Naive thymus-derived CD4-positive, alpha-beta T cell (primary cell): ENCODE measurements at regions not wholly inside any gene's neighbourhood (a gene's known extent, or its start where the extent isn't known, plus 50 kb on each side); places are given as distances from the start of the nearest gene placed in this dataset.

ENCODE experiments used
- ATAC-seq: fragments of 150-1000 bp; cut with Tn5 transposase; 2 replicates; pipeline ENCODE4 v1.10.0; 2021; ENCODE audit warnings: mild to moderate bottlenecking, moderate library complexity
- CTCF ChIA-PET: fragments of 350-600 bp; sonication (Branson Sonifier 250); formaldehyde crosslinking; loops from one replicate; lab custom pipeline; 2021; ENCODE audit warnings: antibody characterized with exemption; lab: Charles Lee
- POLR2A ChIA-PET: fragments of 350-600 bp; sonication (Branson Sonifier 250); formaldehyde crosslinking; loops from one replicate; lab custom pipeline; 2021; ENCODE audit warnings: antibody characterized with exemption, inconsistent platforms; lab: Charles Lee
- DNase-seq, 9 donors: peaks; one replicate each; pipeline versions ENCODE4 v3.0.0 to v3.0.0-alpha.2; 2020 to 2022; ENCODE audit warnings: mixed read lengths in 1 of 9
- H3K27ac ChIP-seq: one replicate; pipeline ENCODE4 v1.7.0; 2013; ENCODE audit warnings: mild to moderate bottlenecking, low read depth, low read length, moderate library complexity
- H3K27me3 ChIP-seq, 2 donors: one replicate each; pipeline ENCODE4 v1.7.0; 2013; ENCODE audit warnings: low read length in 2 of 2, mild to moderate bottlenecking in 2 of 2, moderate library complexity in 2 of 2; ENCODE audit not compliant: control insufficient read depth in 2 of 2, insufficient read depth in 2 of 2
- H3K36me3 ChIP-seq, 3 experiments: 1 replicate in 2 of 3; 2 replicates in 1 of 3; pipeline ENCODE4 v1.7.0; 2013; ENCODE audit warnings: low read length in 3 of 3, mild to moderate bottlenecking in 3 of 3, moderate library complexity in 1 of 3; ENCODE audit not compliant: insufficient read depth in 3 of 3, control insufficient read depth in 2 of 3
- H3K4me1 ChIP-seq, 2 donors: one replicate each; pipeline ENCODE4 v1.7.0; 2013; ENCODE audit warnings: low read length in 2 of 2, mild to moderate bottlenecking in 2 of 2, moderate library complexity in 1 of 2; ENCODE audit not compliant: control insufficient read depth in 2 of 2, insufficient read depth in 2 of 2
- H3K4me3 ChIP-seq: 2 replicates; pipeline ENCODE4 v1.7.0; 2013; ENCODE audit warnings: mild to moderate bottlenecking, low read length
- H3K9me3 ChIP-seq, 3 experiments: 1 replicate in 2 of 3; 2 replicates in 1 of 3; pipeline ENCODE4 v1.7.0; 2013; ENCODE audit warnings: low read length in 3 of 3; ENCODE audit not compliant: control insufficient read depth in 2 of 3
- H3K27ac Mint-ChIP-seq, 9 donors: one replicate each; pipeline ENCODE4 v1.8.0; 2020 to 2022; ENCODE audit warnings: mixed read lengths in 9 of 9, mild to moderate bottlenecking in 8 of 9, moderate library complexity in 5 of 9, inconsistent platforms in 2 of 9
- H3K27me3 Mint-ChIP-seq, 5 donors: one replicate each; pipeline ENCODE4 v1.8.0; 2021 to 2022; ENCODE audit warnings: mixed read lengths in 5 of 5, mild to moderate bottlenecking in 1 of 5
- H3K36me3 Mint-ChIP-seq, 5 donors: one replicate each; pipeline ENCODE4 v1.8.0; 2020 to 2022; ENCODE audit warnings: mixed read lengths in 5 of 5, mild to moderate bottlenecking in 3 of 5, inconsistent platforms in 1 of 5
- H3K4me1 Mint-ChIP-seq, 7 donors: one replicate each; pipeline ENCODE4 v1.8.0; 2020 to 2022; ENCODE audit warnings: mixed read lengths in 7 of 7, mild to moderate bottlenecking in 3 of 7, inconsistent platforms in 1 of 7
- H3K4me3 Mint-ChIP-seq, 10 donors: one replicate each; pipeline ENCODE4 v1.8.0; 2020 to 2022; ENCODE audit warnings: mild to moderate bottlenecking in 10 of 10, mixed read lengths in 10 of 10, moderate library complexity in 6 of 10, inconsistent platforms in 2 of 10
- H3K9me3 Mint-ChIP-seq, 11 donors: one replicate each; pipeline ENCODE4 v1.8.0; 2020 to 2022; ENCODE audit warnings: mixed read lengths in 11 of 11, mild to moderate bottlenecking in 4 of 11, inconsistent platforms in 1 of 11, moderate library complexity in 1 of 11
- intact Hi-C, 2 donors: fragments of 100-400 bp; cut with micrococcal nuclease; formaldehyde crosslinking; loops; one replicate each; pipeline ENCODE4 v1.15.1; 2023

GRCh38 chr13:83024232-83024631 lies 858.0 kb downstream of the SLITRK1 start:
- H3K27ac Mint-ChIP-seq: no peak overlapping the region
- peaks cover 0 to 46% (median 5%) of the 10 kb centered on the region in 11 donors for H3K9me3 Mint-ChIP-seq
- ChIA-PET CTCF (no interaction called here), POLR2A (no interaction called here)
- peaks cover 0 to 1% (median 0%) of the 10 kb centered on the region in 7 donors for H3K4me1 Mint-ChIP-seq
- Histone ChIP-seq H3K27ac (no peak overlapping the region), H3K27me3 (no peaks in the 10 kb centered on the region), H3K4me3 (no peak overlapping the region), H3K9me3 (no peaks in the 10 kb centered on the region), H3K4me1 (no peaks in the 10 kb centered on the region), H3K36me3 (no peaks in the 10 kb centered on the region)
- no peaks in the 10 kb centered on the region for H3K27me3 Mint-ChIP-seq
- DNase-seq (no peak), ATAC-seq (no peak)
- intact Hi-C loops: no loop called here
- no peaks in the 10 kb centered on the region for H3K36me3 Mint-ChIP-seq
- H3K4me3 Mint-ChIP-seq: no peak overlapping the region

GRCh38 chr13:83019986-83020385 lies 862.3 kb downstream of the SLITRK1 start:
- no peaks in the 10 kb centered on the region for H3K36me3 ChIP-seq
- Mint-ChIP-seq H3K27me3 (no peaks in the 10 kb centered on the region), H3K4me3 (no peak overlapping the region), H3K36me3 (no peaks in the 10 kb centered on the region), H3K9me3 (peaks cover 0 to 19% (median 4%) of the 10 kb centered on the region in 11 donors), H3K27ac (no peak overlapping the region), H3K4me1 (peaks cover 0 to 1% (median 0%) of the 10 kb centered on the region in 7 donors)
- ChIA-PET POLR2A (no interaction called here), CTCF (no interaction called here)
- H3K4me1 ChIP-seq: no peaks in the 10 kb centered on the region
- H3K27ac ChIP-seq: no peak overlapping the region
- intact Hi-C loops: no loop called here
- ATAC-seq: no peak
- DNase-seq: no peak
- H3K9me3 ChIP-seq: no peaks in the 10 kb centered on the region
- H3K27me3 ChIP-seq: no peaks in the 10 kb centered on the region
- no peak overlapping the region for H3K4me3 ChIP-seq

GRCh38 chr13:83009987-83010386 lies 872.3 kb downstream of the SLITRK1 start:
- CTCF ChIA-PET: no interaction called here

GRCh38 chr13:83008212-83008929 lies 873.9 kb downstream of the SLITRK1 start:
- H3K4me1 Mint-ChIP-seq: no peaks in the 10 kb centered on the region
- Histone ChIP-seq H3K4me1 (no peaks in the 10 kb centered on the region), H3K36me3 (no peaks in the 10 kb centered on the region), H3K27ac (no peak overlapping the region), H3K9me3 (no peaks in the 10 kb centered on the region), H3K4me3 (no peak overlapping the region), H3K27me3 (no peaks in the 10 kb centered on the region)
- H3K4me3 Mint-ChIP-seq: no peak overlapping the region
- ATAC-seq (no peak), DNase-seq (no peak)
- ChIA-PET POLR2A (no interaction called here), CTCF (no interaction called here)
- peaks cover 0 to 11% (median 0%) of the 10 kb centered on the region in 11 donors for H3K9me3 Mint-ChIP-seq
- no peaks in the 10 kb centered on the region for H3K27me3 Mint-ChIP-seq
- no peak overlapping the region for H3K27ac Mint-ChIP-seq
- H3K36me3 Mint-ChIP-seq: peaks cover 0 to 4% (median 0%) of the 10 kb centered on the region in 5 donors
- intact Hi-C loops: no loop called here

More at GRCh38 chr13:83009987-83010386, 872.3 kb downstream of the SLITRK1 start:
- H3K9me3 Mint-ChIP-seq: peaks cover 0 to 7% (median 3%) of the 10 kb centered on the region in 11 donors
- H3K27me3 ChIP-seq: no peaks in the 10 kb centered on the region
- H3K36me3 ChIP-seq: no peaks in the 10 kb centered on the region
- H3K36me3 Mint-ChIP-seq: no peaks in the 10 kb centered on the region
- no peaks in the 10 kb centered on the region for H3K27me3 Mint-ChIP-seq
- H3K4me3 ChIP-seq: no peak overlapping the region
- no peak overlapping the region for H3K4me3 Mint-ChIP-seq
- no peak for ATAC-seq
- H3K27ac ChIP-seq: no peak overlapping the region
- no peak overlapping the region for H3K27ac Mint-ChIP-seq
- no peaks in the 10 kb centered on the region for H3K4me1 ChIP-seq
- H3K4me1 Mint-ChIP-seq: no peaks in the 10 kb centered on the region
- POLR2A ChIA-PET: no interaction called here
- DNase-seq: no peak
- no peaks in the 10 kb centered on the region for H3K9me3 ChIP-seq
- intact Hi-C loops: no loop called here

GRCh38 chr13:83007226-83007625 lies 875.0 kb downstream of the SLITRK1 start:
- CTCF ChIA-PET: no interaction called here
- Mint-ChIP-seq H3K36me3 (peaks cover 0 to 4% (median 0%) of the 10 kb centered on the region in 5 donors), H3K27ac (no peak overlapping the region), H3K4me1 (no peaks in the 10 kb centered on the region), H3K9me3 (peaks cover 0 to 11% (median 4%) of the 10 kb centered on the region in 11 donors), H3K4me3 (no peak overlapping the region), H3K27me3 (no peaks in the 10 kb centered on the region)
- Histone ChIP-seq H3K27ac (no peak overlapping the region), H3K4me3 (no peak overlapping the region), H3K4me1 (no peaks in the 10 kb centered on the region), H3K27me3 (no peaks in the 10 kb centered on the region), H3K9me3 (no peaks in the 10 kb centered on the region), H3K36me3 (no peaks in the 10 kb centered on the region)
- intact Hi-C loops: no loop called here
- DNase-seq (no peak), ATAC-seq (no peak)
- POLR2A ChIA-PET: no interaction called here

GRCh38 chr13:83003185-83003584 lies 879.1 kb downstream of the SLITRK1 start:
- DNase-seq: no peak
- H3K27ac ChIP-seq: no peak overlapping the region
- intact Hi-C loops: no loop called here
- no peak overlapping the region for H3K4me3 ChIP-seq
- Mint-ChIP-seq H3K27me3 (no peaks in the 10 kb centered on the region), H3K4me3 (no peak overlapping the region), H3K9me3 (peaks cover 0 to 14% (median 6%) of the 10 kb centered on the region in 11 donors), H3K4me1 (no peaks in the 10 kb centered on the region), H3K27ac (no peak overlapping the region), H3K36me3 (peaks cover 0 to 4% (median 0%) of the 10 kb centered on the region in 5 donors)
- no peaks in the 10 kb centered on the region for H3K36me3 ChIP-seq
- H3K9me3 ChIP-seq: no peaks in the 10 kb centered on the region
- H3K27me3 ChIP-seq: no peaks in the 10 kb centered on the region
- ChIA-PET CTCF (no interaction called here), POLR2A (no interaction called here)
- no peak for ATAC-seq
- no peaks in the 10 kb centered on the region for H3K4me1 ChIP-seq

- H3K4me1 ChIP-seq: no peaks in the 10 kb centered on the region
- no peak for ATAC-seq
- H3K27ac ChIP-seq: no peak overlapping the region
- CTCF ChIA-PET: no interaction called here
- H3K4me3 ChIP-seq: no peak overlapping the region
- DNase-seq: no peak
- intact Hi-C loops: no loop called here
- H3K27me3 ChIP-seq: no peaks in the 10 kb centered on the region
- Mint-ChIP-seq H3K4me3 (no peak overlapping the region), H3K9me3 (peaks cover 0 to 20% (median 3%) of the 10 kb centered on the region in 11 donors), H3K27me3 (no peaks in the 10 kb centered on the region), H3K4me1 (no peaks in the 10 kb centered on the region), H3K36me3 (no peaks in the 10 kb centered on the region), H3K27ac (no peak overlapping the region)
- H3K36me3 ChIP-seq: no peaks in the 10 kb centered on the region
- H3K9me3 ChIP-seq: no peaks in the 10 kb centered on the region
- POLR2A ChIA-PET: no interaction called here
These were observed 888.9 kb downstream of the SLITRK1 start for GRCh38 chr13:82993417-82993816.
